Fibroblast of lung (primary cell): ENCODE measurements at regions not wholly inside any gene's neighbourhood (a gene's known extent, or its start where the extent isn't known, plus 50 kb on each side); places are given as distances from the start of the nearest gene placed in this dataset.

Experiments used
- EZH2 ChIP-seq: IDR thresholded peaks from 2 replicates; pipeline ENCODE4 v1.5.1; 2012; ENCODE audit warnings: low read length, control low read depth, mild to moderate bottlenecking; ENCODE audit errors: missing control alignments
- TF ChIP-seq, protein P1 (sequence below), 2 donors: IDR thresholded peaks in 1 of 2; conservative IDR thresholded peaks in 1 of 2; 1 replicate in 1 of 2; 2 replicates in 1 of 2; pipeline ENCODE4 v1.5.1; 2011 to 2012; ENCODE audit warnings: low read length in 2 of 2, control low read depth in 1 of 2, inconsistent platforms in 1 of 2, low read depth in 1 of 2, mild to moderate bottlenecking in 1 of 2

DNA sequence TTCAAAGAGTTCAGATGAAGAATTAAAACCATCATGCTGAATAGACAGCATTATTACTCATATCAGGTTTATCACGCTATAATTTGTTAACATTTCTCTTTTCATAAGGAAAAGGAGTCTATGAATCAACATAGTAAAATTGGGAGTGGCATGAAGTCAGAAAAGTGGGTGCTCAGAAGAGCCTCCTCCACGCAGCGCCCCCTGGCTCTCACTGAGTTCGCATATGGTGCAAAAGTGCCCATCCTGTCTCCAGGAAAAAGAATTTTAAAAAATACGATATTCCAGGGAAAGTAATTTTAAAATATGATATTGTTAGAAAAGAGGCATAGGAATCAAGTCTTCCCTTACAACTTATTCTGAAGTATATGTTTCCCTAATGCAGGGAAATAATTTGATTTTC, 176.3 kb upstream of the TCERG1L start:
- TF ChIP-seq, protein P1, sequence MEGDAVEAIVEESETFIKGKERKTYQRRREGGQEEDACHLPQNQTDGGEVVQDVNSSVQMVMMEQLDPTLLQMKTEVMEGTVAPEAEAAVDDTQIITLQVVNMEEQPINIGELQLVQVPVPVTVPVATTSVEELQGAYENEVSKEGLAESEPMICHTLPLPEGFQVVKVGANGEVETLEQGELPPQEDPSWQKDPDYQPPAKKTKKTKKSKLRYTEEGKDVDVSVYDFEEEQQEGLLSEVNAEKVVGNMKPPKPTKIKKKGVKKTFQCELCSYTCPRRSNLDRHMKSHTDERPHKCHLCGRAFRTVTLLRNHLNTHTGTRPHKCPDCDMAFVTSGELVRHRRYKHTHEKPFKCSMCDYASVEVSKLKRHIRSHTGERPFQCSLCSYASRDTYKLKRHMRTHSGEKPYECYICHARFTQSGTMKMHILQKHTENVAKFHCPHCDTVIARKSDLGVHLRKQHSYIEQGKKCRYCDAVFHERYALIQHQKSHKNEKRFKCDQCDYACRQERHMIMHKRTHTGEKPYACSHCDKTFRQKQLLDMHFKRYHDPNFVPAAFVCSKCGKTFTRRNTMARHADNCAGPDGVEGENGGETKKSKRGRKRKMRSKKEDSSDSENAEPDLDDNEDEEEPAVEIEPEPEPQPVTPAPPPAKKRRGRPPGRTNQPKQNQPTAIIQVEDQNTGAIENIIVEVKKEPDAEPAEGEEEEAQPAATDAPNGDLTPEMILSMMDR (conservative IDR thresholded peaks at IDR 0.05 in 1 of 2, IDR thresholded peaks at IDR 0.05 in 1 of 2; ENCODE audit: low read depth in 1 of 2, low read length in 2 of 2), result no peak
- TF ChIP-seq EZH2, result no peak
